Posterior cingulate gyrus (tissue), 11 donors: ENCODE measurements at regions not wholly inside any gene's neighbourhood (a gene's known extent, or its start where the extent isn't known, plus 50 kb on each side); places are given as distances from the start of the nearest gene placed in this dataset.

Experiments
- DNase-seq, 10 donors: peaks; one replicate each; pipeline versions ENCODE4 v3.0.0 to v3.0.0-alpha.2; 2020 to 2021; ENCODE audit warnings: mixed read lengths in 3 of 10
- intact Hi-C: fragments of 100-400 bp; cut with DNase I; formaldehyde crosslinking; loops from one replicate; pipeline ENCODE4 v1.15.1; 2023

DNA sequence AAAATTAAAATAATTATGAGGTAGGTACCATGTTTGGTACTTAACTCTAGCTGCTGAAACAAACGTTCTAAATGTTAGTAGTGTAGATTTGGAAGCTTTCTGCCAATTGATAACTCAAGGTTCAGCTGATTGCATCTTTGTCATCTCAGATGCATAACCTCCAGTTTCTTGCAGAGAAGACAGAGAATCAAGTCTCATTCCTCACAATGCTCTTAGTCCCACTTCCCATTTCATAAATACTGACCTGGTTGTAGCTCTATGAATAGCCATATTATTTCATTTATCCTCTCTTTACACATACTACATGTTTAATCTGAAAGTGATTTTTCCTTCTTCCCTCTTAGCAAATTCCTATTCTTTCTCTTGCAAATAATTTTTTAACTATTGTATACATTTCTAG lies 178.5 kb upstream of the SETBP1 start:
- intact Hi-C loops, result no loop called here
- DNase-seq, result no peak

DNA sequence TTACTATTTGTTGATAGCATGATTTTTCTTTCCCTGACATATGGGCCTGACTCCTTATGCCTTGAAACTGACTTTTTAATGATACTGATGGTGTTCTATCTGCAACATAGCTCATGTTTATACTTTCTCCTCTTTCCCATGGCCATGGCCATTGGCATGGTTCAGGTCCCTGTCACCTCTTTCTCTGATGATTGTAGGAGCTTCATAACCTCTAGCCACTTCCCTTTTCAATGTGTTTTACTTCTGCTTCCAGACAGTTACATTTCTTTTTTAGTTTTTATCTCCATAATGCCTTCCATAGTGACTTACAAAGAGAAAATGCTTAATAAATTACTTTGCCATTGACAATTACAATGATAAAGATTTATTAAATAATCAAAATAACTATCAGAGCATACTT lies 177.9 kb upstream of the SETBP1 start:
- intact Hi-C loops, result no loop called here
- DNase-seq, result no peak

DNA sequence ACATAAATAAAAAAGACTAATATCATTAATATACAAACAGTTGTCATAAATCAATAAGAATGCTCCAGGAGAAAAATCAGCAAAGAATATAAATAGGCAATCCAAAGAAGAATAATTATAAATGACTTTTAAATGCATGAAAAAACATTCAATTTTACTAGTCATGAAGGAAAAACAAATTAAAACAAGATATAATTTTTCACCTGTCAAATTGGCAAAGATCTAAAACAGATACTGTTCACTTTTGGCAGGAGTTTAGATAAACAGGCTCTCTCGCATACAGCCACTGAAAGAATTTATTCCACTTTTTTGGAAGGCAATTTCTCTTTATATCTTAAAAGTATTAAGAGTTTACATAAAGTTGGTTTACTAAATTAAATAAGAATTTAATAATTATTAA lies 176.8 kb upstream of the SETBP1 start:
- intact Hi-C loops, result no loop called here
- DNase-seq, result no peak

DNA sequence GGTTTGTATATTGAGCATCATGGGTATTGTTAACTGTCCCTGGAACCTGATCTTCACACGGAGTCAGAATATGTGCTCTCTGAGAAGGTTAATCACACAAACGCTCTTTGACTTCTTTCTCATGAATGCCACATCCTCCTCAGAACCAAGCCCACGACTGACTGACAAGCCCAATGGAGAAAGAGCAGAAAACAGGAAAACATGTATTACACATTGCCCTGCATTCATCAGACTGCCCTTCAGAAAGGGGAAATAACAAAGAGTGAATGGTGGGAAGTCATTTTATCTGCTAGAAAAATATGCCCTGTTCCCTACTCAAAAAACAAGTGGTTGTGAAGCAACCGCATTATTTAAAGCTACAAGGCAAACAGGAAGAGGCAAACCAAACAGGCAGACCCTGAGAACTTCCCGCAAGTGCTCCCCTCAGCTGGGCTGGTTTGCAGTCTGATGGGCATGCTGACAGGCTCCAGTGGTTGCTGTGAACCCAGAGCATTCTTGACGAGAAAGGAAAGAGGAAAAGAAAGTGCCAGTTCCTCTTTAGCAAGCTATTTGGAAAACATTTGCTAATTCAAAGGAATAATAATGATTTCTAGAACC lies 172.9 kb upstream of the SETBP1 start:
- DNase-seq, result peak in 4 of 10 donors; percentile 7 to 89 (median 22)

DNA sequence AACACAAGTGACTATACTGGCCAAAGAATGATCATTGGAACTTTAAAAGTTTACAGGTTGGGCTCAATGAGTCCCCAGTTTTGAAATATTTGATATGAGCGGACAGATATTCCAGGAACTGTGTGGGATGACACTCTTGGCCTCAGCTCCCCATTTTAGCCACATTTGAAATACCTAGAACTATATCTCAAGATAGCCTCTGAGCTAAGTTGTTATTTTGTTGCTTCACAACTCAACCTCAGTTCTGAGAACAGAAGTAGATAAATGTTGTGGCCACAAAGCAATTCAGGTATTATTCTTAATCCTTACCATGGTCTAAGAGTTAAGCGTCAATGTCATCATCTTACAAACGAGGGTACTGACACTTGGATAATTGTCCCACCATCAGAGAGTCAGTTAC lies 172.2 kb upstream of the SETBP1 start:
- intact Hi-C loops, result no loop called here
- DNase-seq, result no peak

More for the DNA sequence above, 172.9 kb upstream of the SETBP1 start:
- intact Hi-C loops, result no loop called here

DNA sequence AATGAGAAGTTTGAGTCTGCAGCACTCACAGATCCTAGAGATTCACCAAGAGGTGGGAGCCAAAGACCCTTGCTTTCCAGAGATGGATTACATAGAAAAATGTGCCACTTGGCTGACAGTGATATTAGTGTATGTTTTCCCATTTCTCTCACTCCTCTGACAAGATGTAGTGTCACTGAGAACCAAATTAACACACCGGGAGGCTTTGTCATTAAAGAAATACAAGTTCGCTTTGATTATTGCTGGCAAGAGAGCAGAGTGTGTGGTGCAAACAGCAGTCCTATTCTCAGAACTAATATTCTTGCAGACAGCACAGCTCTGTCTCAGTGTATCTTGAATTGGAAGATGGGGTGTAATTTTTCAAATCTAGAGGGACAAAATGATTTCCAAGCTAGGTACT lies 171.6 kb upstream of the SETBP1 start:
- intact Hi-C loops, result no loop called here

DNA sequence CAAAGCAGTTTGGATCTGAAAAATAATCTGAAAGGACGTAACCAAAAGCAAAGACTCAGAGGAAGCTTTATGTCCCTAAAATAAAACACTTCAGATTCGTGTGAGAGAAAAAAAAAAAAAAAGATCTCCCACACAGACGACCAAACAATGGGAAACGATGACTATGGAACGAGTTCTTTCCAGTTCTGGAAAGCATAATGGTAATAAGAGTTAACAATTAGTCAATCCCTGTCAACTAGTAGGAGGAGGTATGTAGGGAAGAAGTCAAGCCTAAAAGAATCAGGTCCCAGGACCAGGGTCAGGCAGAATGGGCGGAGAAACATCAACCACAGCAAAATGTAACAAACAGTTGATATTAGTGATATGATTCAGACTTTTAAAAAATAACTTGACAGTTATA lies 170.3 kb upstream of the SETBP1 start:
- intact Hi-C loops, result no loop called here
- no peak for DNase-seq

More for the DNA sequence above, 171.6 kb upstream of the SETBP1 start:
- DNase-seq, result no peak

DNA sequence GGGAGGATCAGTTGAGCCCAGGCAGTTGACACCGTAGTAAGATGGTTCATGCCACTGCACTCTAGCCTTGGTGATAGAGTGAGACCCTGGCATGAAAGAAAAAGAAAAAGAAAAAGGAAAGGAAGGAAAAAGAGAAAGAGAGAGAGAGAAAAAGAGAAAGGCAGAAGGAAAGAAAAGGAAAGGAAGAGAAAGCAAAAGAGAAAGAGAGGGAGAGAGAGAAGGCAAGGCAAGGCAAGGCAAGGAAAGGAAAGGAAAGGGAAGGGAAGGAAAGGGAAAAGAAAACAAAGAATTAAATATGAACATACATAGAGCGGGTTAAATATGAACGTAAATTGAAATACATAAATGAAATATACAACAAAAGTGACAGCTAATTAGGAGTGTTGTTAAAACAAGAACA lies 167.5 kb upstream of the SETBP1 start:
- DNase-seq, result no peak
- intact Hi-C loops, result no loop called here

DNA sequence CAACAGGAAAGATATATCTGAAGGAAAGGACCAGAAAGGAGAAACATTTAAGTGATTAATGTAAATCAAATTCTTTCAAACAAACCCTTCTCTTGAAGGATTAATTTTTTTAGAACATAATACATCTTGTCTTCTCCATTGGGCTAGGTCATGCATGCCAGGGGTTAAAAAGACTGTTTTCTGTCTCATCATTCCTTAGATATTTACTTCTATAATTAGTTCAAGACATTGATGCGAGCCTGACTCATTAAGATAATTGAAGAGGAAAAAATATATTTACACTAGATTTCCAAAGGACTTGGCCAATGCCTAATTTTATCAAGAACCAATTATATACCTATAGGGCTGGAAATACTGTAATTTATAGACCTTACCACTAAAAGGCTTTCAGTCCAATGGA lies 166.6 kb upstream of the SETBP1 start:
- no peak for DNase-seq
- intact Hi-C loops, result no loop called here

DNA sequence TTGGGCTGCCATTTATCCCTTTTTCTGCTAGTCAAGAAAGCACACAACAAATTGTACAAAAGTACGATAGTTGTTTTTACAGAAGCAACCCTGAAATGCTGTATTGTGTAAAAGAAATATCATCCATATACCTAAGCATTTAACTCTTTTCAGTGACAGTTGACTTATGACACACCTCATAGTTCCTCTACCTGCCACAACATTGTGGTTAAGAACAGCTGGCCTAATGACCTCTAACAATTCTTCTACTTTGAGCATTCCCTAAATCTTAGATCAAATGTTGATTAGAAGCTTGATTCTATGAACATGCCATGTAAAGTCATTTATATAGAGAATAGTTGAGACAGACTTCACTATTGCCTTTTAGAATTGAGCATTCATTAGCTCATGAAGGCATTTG lies 165.9 kb upstream of the SETBP1 start:
- DNase-seq, result no peak
- intact Hi-C loops, result no loop called here

DNA sequence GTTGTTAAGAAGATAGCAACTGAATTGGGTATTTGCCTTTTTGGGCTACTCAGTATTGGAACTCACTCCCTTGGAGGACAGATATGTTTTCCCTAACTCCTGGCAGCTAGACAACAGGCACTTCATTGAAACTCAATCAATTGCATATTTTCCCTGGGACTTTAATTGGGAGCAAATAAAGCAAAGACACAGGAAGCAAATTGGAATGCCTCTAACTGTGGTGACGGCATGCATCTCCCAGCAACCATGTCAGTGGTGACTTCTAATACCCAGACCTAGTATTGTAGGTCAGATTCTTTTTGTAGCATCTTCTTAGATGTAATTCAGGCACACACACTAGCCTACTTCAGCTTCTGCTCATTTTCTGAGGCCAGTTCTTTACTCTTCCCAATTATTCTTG lies 164.2 kb upstream of the SETBP1 start:
- DNase-seq, result no peak
- intact Hi-C loops, result no loop called here

DNA sequence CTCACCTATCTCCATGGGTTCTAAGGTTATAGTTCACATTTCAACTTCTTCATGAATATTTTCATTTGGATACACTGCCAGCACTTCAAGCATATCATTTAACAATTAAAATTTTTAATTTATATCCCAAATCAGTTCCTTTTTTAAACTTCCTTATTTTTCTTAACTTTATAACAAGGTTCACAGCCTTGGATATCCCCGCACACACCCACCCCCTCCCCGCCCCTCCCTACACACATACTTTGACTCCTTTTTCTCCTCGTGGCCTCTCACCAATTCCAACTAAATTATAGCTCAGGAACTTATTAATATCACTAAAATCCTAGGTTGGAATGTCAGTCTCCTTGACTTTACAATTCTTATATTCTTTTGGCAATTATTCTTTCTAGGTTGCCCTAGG lies 163.6 kb upstream of the SETBP1 start:
- no peak for DNase-seq
- intact Hi-C loops, result no loop called here

DNA sequence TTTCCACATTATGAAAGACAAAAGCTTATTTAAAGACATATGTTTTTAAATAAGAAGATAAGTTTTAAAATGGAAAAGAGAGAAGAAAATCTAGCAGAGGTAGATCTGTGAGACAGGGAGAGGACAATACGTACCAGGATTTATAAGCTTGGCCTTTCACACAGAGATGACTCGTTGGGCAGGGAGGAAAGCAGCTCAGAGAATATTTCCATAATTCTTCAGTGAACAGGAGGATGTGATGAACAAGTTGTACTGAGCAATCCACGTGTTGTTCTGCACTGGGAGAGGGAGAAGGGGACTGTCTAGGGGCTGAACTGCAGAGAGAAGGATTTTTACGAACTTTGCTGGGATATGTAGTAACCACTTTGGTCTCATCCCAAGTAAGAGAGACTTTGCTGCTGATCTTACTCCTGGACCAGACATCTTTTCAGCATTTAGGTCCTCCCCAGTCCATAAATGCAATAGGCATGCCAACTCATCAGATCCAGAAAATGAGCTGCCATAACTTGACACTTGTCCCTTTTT lies 162.5 kb upstream of the SETBP1 start:
- no peak for DNase-seq
- intact Hi-C loops, result no loop called here

DNA sequence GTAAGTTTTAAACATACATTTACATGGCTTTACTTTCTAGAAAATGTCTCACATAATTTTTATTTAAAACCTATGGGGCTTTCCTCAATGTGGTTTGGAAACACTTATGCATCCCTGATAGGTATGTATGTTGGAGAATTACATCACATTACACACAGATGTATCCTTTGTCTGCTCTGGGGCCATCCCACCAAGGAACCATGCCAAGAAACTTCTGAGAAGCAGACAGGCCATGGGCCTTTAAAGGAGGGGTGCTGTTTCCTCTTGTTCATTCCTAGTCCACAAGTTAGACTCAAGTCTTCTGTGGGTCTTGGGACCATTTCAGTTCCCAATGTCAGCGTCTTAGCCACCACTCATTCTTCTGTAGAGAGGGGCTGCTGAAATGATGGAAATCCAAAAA lies 162.0 kb upstream of the SETBP1 start:
- intact Hi-C loops, result no loop called here
- DNase-seq, result no peak

DNA sequence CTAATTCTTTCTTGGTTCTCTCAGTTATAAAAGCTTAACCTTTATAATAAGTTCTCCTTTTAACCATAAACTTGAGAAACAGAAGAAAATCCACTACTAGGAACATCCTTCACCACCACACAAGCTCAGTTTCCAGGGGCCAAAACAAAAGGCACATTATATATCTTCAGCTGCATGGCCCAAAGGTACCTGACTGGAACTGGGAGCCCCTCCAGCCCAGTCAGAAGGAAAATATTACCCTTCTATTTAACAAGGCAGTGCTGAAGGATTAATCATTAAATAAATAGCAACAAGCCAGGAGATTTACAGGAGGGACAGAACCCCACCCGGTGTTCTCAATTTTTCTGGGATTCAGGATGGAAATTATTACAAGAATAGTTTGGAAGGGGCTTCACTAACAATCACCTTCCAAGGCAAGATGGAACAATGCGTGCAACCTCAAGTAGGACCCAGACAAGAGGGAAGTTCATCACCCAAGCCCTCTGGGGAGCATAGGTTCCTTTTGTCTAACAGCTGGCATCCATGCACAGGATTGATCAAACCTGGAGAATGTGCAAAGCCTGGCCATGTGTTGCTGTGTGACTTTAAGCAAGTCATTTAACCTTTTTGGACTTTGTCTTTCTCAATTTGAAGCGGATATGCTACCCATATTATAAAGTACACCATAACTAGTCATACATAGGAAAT lies 159.6 kb upstream of the SETBP1 start:
- intact Hi-C loops, result no loop called here
- DNase-seq, result no peak

DNA sequence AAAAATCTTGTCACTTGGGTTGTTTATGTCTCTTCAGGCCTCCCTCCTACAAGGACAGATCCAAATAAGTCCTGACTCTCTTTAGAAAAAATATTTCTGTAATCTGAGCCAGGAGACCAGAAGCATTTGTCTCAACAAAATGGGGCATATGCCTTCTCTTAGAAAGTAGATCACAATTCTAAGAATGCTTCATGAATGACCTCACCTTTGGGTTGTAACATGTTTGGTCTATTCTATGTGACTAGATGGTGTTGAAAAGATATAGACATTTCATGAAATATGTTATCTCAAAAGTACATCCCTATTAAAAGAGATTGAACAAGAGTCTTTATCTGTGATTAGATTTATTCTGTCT lies 159.0 kb upstream of the SETBP1 start:
- intact Hi-C loops, result no loop called here
- no peak for DNase-seq

DNA sequence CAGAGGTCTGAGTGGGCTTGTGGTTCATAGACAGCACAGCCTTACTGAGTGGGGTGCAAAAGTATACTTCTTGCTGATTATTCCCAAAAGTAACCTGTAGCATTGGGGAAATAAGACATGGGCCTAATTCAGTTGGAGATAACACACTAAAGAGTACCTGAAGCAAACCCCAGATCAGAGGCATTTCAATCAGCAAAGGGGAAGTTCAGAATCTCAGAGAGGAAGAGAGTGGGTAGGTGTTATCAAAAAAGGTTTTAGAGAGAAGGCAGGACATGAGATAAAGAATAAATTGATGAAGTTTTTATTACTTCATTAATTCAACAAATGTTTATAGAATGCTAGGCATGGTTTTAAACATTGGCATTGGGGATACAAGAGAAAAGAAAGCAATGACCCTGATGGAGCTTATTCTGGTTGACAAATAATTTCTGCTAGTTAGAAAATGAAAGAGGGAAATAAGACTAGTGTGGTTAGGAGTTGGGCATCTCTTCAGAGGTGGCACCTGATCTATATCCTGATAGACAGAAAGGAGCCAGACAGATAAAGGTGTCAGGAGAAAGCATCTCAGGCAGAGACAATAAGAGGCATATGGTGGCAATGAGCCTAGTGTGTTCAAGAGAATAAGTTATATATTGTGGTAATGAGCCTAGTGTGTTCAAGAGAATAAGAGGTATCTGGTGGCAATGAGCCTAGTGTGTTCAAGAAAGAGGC lies 153.8 kb upstream of the SETBP1 start:
- no peak for DNase-seq
- intact Hi-C loops, result no loop called here

DNA sequence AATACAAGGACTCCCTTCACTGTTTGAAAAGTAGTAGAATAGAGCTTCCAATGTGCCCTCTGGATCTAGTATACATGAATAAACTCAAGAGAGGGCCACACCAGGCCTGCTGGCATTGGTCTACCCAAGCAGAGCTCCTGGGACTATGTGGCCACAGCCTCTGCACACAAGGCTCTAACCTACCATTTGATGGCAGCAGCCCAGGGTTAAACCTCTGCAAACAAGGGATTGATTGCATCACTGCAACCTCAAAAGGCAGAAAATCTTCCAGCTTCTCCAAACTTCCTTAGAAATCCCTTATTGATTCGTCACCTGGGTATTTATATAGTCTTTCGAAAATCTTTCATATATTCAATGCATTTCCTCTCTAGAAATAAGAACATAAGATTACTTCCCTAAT lies 147.6 kb upstream of the SETBP1 start:
- DNase-seq, result no peak
- intact Hi-C loops, result no loop called here

DNA sequence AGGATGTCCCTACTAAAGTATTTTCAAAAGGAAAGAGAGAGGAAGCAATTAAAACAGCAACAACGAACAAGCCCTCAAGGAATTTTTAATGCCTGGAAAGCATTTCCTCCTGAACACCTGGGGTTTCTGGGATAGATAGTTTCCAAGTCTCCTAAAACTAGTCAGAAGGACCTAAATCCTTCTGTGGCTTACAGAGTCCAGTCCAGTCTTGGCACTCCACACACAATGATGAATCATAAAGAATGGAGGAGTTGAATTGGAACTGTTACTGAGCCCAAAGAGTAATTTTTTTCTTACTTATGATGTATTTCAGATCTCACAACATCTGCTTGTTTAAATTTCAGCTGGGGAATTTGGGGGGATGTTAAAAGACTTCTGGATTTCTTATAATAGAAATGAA lies 144.6 kb upstream of the SETBP1 start:
- intact Hi-C loops, result no loop called here
- DNase-seq, result no peak

DNA sequence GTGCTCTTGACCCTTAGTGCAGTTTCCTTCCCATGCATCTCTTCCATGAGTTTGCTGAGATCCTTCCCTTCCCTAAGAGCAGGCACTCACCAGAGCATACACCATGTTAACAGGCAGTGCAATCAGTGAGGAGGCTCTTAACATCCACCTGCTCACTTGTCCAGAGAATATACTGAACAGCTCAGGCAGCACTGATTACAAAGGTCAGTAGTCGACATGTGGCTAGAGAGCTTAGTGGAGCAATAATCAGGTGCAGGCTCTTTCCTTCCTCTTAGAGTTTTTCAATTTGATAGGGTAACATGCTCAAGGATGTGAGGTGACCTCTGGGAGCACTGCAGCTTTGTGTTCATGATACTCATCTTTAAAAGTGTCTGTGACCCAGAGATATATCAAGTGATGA lies 144.1 kb upstream of the SETBP1 start:
- intact Hi-C loops, result no loop called here

DNA sequence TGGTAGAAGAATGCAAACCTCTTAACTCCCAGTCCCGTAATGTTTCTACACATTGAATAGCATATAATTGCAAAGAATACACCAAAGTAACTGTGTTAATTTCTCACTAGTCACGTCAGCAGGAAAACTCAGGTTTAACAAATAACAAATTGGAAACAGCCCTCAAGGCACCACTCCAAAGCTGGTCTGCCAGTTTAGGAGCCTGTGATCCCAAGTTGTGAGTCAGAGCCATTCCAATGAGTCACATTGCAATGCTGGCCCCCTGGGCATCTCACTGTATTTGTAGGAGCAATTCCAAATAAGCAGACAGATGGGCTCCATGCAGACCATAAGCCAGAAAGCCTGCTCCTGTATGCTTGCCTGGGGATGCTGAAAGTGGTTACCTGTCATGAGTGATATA lies 143.2 kb upstream of the SETBP1 start:
- intact Hi-C loops, result no loop called here
- DNase-seq, result peak in 2 of 10 donors; percentile 37 to 67

More for the DNA sequence above, 144.1 kb upstream of the SETBP1 start:
- no peak for DNase-seq

DNA sequence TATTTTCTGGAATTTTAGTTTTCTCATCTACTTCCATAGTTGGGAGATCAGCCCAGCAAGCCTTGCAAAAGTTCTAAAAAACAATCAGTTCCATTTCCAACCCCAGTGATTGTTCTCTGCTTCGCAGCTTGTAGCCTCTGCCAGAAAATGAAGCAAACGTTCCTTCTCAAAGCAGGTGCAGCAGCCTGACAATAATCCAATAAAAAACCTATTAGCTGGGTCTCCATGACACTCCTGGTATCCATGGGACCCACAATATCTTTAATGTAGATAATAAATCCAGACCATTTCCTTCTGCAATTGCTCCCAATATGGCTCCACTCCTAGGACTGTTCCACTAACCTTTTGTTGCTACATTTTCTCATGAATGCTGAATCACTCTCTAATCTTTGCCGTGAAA lies 140.8 kb upstream of the SETBP1 start:
- no peak for DNase-seq
- intact Hi-C loops, result no loop called here
